VCaP (cell line): ENCODE measurements at regions not wholly inside any gene's neighbourhood (a gene's known extent, or its start where the extent isn't known, plus 50 kb on each side); places are given as distances from the start of the nearest gene placed in this dataset.
"Not testable (repeated sequence)": the region's sequence is repeated elsewhere in the genome, so short reads cannot be mapped to it uniquely, and the experiment has no call there.

Source experiments
- H3K27ac ChIP-seq: fragments of 450-650 bp; 2 replicates; pipeline ENCODE4 v1.5.1; 2017
- TF ChIP-seq, protein P1 (sequence below): fragments of 450-650 bp; conservative IDR thresholded peaks from 2 replicates; pipeline ENCODE4 v1.5.1; 2017; ENCODE audit warnings: mild to moderate bottlenecking, moderate library complexity

DNA sequence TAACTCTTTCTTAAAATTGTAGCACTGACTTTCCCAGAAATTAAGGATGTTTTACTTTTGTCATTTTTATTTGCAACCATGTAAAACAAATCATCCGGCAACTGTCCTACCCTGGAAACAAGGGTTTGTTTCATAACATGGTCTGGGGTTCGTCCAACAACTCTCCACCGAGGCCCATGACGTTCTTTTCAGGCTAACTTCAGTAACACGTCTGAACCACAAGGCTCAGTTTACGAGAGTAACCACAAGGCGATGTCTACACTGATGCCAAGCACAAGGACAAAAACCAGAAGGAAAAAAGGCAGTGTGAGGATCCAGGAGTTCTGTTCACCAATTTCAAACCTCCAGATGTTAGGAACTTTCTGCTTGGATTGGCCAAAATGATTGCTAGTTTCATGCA is 546.1 kb downstream of the NTRK3 start:
- H3K27ac ChIP-seq, result no peak overlapping the region
- TF ChIP-seq, protein P1, sequence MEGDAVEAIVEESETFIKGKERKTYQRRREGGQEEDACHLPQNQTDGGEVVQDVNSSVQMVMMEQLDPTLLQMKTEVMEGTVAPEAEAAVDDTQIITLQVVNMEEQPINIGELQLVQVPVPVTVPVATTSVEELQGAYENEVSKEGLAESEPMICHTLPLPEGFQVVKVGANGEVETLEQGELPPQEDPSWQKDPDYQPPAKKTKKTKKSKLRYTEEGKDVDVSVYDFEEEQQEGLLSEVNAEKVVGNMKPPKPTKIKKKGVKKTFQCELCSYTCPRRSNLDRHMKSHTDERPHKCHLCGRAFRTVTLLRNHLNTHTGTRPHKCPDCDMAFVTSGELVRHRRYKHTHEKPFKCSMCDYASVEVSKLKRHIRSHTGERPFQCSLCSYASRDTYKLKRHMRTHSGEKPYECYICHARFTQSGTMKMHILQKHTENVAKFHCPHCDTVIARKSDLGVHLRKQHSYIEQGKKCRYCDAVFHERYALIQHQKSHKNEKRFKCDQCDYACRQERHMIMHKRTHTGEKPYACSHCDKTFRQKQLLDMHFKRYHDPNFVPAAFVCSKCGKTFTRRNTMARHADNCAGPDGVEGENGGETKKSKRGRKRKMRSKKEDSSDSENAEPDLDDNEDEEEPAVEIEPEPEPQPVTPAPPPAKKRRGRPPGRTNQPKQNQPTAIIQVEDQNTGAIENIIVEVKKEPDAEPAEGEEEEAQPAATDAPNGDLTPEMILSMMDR, result no peak

DNA sequence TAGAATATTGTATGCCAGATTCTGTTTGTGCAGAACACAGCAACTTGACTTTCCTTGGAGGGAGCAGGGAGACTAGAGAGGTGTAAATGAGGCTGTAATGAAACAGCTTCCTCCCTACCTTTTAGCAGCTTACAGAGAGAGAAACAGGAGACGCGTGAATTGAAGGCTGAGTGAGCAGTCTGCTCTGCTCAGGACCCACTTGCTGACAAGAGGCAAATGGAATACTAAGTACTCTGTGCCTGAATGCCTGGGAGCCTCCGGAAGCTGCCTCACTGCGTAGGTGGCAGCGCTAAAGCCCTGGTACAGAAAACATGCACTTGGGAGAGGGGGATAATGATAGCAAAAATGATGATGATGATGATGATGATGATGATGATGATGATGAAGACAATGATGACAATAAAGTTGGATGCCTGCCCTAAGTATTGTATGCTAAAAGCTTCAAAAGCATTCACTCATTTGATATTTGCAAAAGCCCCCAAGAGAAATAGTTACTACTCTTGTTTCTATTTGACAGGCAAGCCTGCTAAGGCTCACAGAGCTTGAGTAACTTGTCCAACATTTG is 548.9 kb downstream of the NTRK3 start:
- H3K27ac ChIP-seq, result no peak overlapping the region
- TF ChIP-seq, protein P1, result no peak

DNA sequence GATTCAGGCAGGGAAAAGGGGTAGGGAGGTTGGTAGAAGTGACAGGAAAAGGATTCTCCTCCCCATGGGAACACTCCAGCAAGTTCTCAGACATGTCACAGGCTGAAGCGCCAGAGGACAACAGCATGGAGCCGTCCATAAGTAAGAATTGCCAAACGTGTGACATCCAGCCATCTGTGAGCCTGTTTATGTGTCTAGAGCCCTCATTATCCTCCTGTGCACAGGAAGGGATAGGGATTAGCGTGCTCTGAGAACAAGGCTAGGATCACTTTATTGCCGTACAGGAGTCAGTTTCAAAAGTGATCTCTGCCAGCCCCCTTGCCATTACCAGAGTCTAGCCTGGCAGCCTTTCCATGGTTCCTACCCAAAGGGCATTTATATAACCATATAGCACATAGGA is 549.5 kb downstream of the NTRK3 start:
- TF ChIP-seq, protein P1, result no peak
- H3K27ac ChIP-seq, result no peak overlapping the region

GRCh38 chr15:87706001-87706400 is 550.5 kb downstream of the NTRK3 start:
- TF ChIP-seq, protein P1, result no peak

GRCh38 chr15:87704276-87704675 is 552.3 kb downstream of the NTRK3 start:
- H3K27ac ChIP-seq, result no peak overlapping the region
- TF ChIP-seq, protein P1, result no peak

More at GRCh38 chr15:87706001-87706400, 550.5 kb downstream of the NTRK3 start:
- no peak overlapping the region for H3K27ac ChIP-seq

DNA sequence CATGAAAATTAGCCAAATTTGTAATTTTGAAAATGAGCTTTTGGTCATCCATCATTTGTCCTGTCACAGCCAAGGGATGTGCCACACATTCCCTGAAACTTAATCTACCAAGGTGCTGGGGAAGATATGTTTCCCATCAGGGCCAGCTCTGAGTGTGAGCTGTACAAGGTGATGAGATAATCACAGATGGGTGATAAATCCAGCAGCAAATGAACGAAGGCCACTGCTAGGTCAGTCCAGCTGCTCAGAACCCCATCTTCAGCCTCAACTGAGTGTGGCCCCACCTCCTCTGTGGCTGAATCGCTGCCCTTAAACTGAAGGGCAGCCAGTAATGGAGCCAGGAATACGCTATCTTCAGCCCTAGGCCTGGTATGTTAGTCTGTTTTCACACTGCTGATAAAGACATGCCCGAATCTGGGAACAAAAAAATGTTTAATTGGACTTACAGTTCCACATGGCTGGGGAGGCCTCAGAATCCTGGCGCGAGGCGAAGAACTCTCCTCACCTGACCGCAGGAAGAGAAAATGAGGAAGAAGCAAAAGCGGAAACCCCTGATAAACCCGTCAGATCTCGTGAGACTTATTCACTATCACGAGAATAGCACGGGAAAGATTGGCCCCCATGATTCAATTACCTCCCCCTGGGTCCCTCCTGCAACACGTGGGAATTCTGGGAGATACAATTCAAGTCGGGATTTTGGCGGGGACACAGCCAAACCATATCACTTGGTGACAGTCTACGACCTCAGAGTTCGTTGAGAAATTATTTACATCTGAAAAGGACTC is 553.0 kb downstream of the NTRK3 start:
- H3K27ac ChIP-seq, result no peak overlapping the region
- TF ChIP-seq, protein P1, result no peak

DNA sequence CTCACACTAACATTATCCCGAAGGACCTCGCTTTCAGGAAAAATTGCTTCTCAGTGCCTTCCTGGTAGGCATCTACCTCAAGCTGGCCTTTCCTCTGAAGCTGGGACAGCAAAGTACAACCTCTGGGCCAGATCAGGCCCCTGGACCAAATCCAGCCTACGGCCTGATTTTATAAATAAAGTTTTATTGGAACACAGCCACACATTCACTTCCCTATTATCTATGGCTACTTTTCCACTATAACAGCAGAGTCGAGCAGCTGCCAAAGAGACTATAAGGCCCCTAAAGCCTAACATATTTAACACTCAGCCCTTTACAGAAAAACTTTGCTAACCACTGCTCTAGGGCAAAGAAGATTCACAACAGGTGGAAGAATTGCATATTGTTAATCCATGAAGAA is 554.3 kb downstream of the NTRK3 start:
- no peak overlapping the region for H3K27ac ChIP-seq
- TF ChIP-seq, protein P1, result no peak

GRCh38 chr15:87698467-87698866 is 558.1 kb downstream of the NTRK3 start:
- not testable (repeated sequence) for H3K27ac ChIP-seq
